ENCODE measurements at regions not wholly inside any gene's neighbourhood (a gene's known extent, or its start where the extent isn't known, plus 50 kb on each side); places are given as distances from the start of the nearest gene placed in this dataset.

DNA sequence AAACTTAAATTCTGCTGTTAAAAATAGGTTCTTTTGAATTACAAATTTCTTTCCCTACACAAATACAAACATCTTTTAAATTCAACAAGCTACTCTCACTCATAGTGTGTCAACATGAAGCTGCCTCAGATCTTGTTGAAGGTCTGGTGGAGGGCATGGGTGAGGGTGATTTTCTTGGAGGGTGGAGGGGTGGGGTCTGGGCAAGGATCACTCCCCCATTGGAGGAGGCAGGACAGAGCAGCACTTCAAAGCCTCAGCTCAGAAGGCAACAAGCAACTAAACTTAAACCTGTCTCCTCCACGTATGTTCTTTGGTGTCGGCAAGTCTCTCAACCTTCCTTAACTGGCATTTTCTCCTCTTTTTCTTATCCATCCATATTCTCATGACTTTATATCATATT, 730.9 kb downstream of the NR2F2 start:
- in situ Hi-C loops (cut with MboI; ENCODE audit: low sequenced_read_pairs) = no loop called here
- H3K23ac ChIP-seq (ENCODE audit: low read depth, low read length) = no peak overlapping the region
- ATAC-seq (ENCODE audit: low read depth) (no peak), DNase-seq (no peak)
- H3K4me2 ChIP-seq (ENCODE audit: low read depth, low read length) = no peak overlapping the region
- no peak overlapping the region for H2AK5ac ChIP-seq (ENCODE audit: low read depth, low read length)
- no peak overlapping the region for H4K91ac ChIP-seq (ENCODE audit: insufficient read depth, low read depth, low read length)
- H2AFZ ChIP-seq (replicated peaks; ENCODE audit: low read length, poor library complexity) = no peak overlapping the region
- H4K5ac ChIP-seq (ENCODE audit: low read depth, low read length) = no peak overlapping the region
- no peak overlapping the region for H3K4me3 ChIP-seq (ENCODE audit: insufficient read depth, low read depth, low read length)
- no peak overlapping the region for H4K8ac ChIP-seq (ENCODE audit: low read depth in 2 of 2, low read length in 2 of 2)
- no peaks in the 10 kb centered on the region for H3K79me1 ChIP-seq (ENCODE audit: low read depth in 1 of 2, low read length in 2 of 2)
- TF ChIP-seq, protein P1, sequence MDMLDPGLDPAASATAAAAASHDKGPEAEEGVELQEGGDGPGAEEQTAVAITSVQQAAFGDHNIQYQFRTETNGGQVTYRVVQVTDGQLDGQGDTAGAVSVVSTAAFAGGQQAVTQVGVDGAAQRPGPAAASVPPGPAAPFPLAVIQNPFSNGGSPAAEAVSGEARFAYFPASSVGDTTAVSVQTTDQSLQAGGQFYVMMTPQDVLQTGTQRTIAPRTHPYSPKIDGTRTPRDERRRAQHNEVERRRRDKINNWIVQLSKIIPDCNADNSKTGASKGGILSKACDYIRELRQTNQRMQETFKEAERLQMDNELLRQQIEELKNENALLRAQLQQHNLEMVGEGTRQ (IDR thresholded peaks at IDR 0.05; ENCODE audit: low read depth, low read length) = no peak
- TF ChIP-seq MAFK (IDR thresholded peaks at IDR 0.05; ENCODE audit: low read depth, low read length) (no peak), SMC3 (IDR thresholded peaks at IDR 0.05; ENCODE audit: low read depth, low read length) (no peak), NFE2L2 (IDR thresholded peaks at IDR 0.05; ENCODE audit: low read depth, low read length) (no peak), POLR2A (IDR thresholded peaks at IDR 0.05; ENCODE audit: low read depth, low read length) (no peak), RCOR1 (IDR thresholded peaks at IDR 0.05; ENCODE audit: insufficient replicate concordance, low read length) (no peak), RFX5 (IDR thresholded peaks at IDR 0.05; ENCODE audit: low read depth, low read length) (no peak), FOS (IDR thresholded peaks at IDR 0.05; ENCODE audit: low read depth, low read length) (no peak)
- POLR2A ChIA-PET (ENCODE audit: unreplicated experiment) = no interaction called here
- dilution Hi-C loops (cut with HindIII; ENCODE audit: low sequenced_read_pairs, unreplicated experiment) = no loop called here
- no peak overlapping the region for H2BK15ac ChIP-seq (ENCODE audit: low read depth, low read length)
- H4K20me1 ChIP-seq (ENCODE audit: insufficient read depth, low read length) = no peaks in the 10 kb centered on the region
- no peak overlapping the region for H3K56ac ChIP-seq (ENCODE audit: extremely low read depth, insufficient read depth, low read length)
- no peak overlapping the region for H3K9ac ChIP-seq (ENCODE audit: low read depth, low read length)
- CTCF ChIA-PET = no interaction called here
- no peak overlapping the region for H3K14ac ChIP-seq (replicated peaks; ENCODE audit: low read depth, low read length)
- H3K4ac ChIP-seq (ENCODE audit: low read depth, low read length) = no peak overlapping the region
- H2BK120ac ChIP-seq (ENCODE audit: low read depth, low read length) = no peak overlapping the region
- no peaks in the 10 kb centered on the region for H3K36me3 ChIP-seq (ENCODE audit: control insufficient read depth, insufficient read depth, low read length)
- intact Hi-C loops (cut with micrococcal nuclease) = no loop called here
- WGBS, 2 experiments (ENCODE audit: extremely low coverage in 2 of 2, insufficient read length in 1 of 2) = no CpG with 5 or more reads among the region's 2 CpGs
- H3K27me3 ChIP-seq (ENCODE audit: control insufficient read depth, insufficient read depth, low read length) = no peaks in the 10 kb centered on the region
- no peak overlapping the region for H2BK20ac ChIP-seq (ENCODE audit: low read depth, low read length)
- no TSS peak for BruUV-seq (replicated peaks)
- H3K27ac ChIP-seq (ENCODE audit: insufficient read depth, low read length) = no peak overlapping the region
- no peak overlapping the region for H2AK9ac ChIP-seq (replicated peaks; ENCODE audit: low read depth, low read length, poor library complexity)
- no peaks in the 10 kb centered on the region for H3K4me1 ChIP-seq (ENCODE audit: control insufficient read depth, insufficient read depth, low read length)
- no peaks in the 10 kb centered on the region for H3K9me1 ChIP-seq (ENCODE audit: insufficient read depth, low read length)
- no peak overlapping the region for H2BK5ac ChIP-seq (ENCODE audit: low read depth, low read length, poor library complexity, severe bottlenecking)
- 0 out of 2 replicates have a peak, but pooled peaks cover 2% of the 10 kb centered on the region for H3K9me3 ChIP-seq (ENCODE audit: control insufficient read depth, insufficient read depth, low read length)
- no peak overlapping the region for H3K18ac ChIP-seq (ENCODE audit: low read depth, low read length)

Measured in IMR-90 (cell line).